ENCODE measurements at regions not wholly inside any gene's neighbourhood (a gene's known extent, or its start where the extent isn't known, plus 50 kb on each side); places are given as distances from the start of the nearest gene placed in this dataset.

- no peaks in the 10 kb centered on the region for H3K27me3 ChIP-seq
- H3K9me3 ChIP-seq, result no peaks in the 10 kb centered on the region
- TF ChIP-seq CTCF (IDR thresholded peaks at IDR 0.05), result no peak
These were observed 280.6 kb downstream of the ARRDC4 start for GRCh38 chr15:98241032-98241554.

GRCh38 chr15:98257290-98257689, 296.8 kb downstream of the ARRDC4 start:
- H3K27ac ChIP-seq, result no peak overlapping the region
- no peaks in the 10 kb centered on the region for H3K27me3 ChIP-seq
- H3K36me3 ChIP-seq, result no peaks in the 10 kb centered on the region
- DNase-seq (ENCODE audit: low spot score in 2 of 2), result no peak
- no peaks in the 10 kb centered on the region for H3K4me1 ChIP-seq
- H3K4me3 ChIP-seq, result no peak overlapping the region
- H3K9me3 ChIP-seq, result no peaks in the 10 kb centered on the region
- no peak for TF ChIP-seq CTCF (IDR thresholded peaks at IDR 0.05)
- intact Hi-C loops (cut with DNase I), result no loop called here

More at GRCh38 chr15:98241032-98241554, 280.6 kb downstream of the ARRDC4 start:
- intact Hi-C loops (cut with DNase I), result no loop called here
- Histone ChIP-seq H3K4me1 (no peaks in the 10 kb centered on the region), H3K36me3 (no peaks in the 10 kb centered on the region), H3K27ac (no peak overlapping the region), H3K4me3 (no peak overlapping the region)
- DNase-seq (ENCODE audit: low spot score in 2 of 2), result no peak

GRCh38 chr15:98263787-98264186, 303.3 kb downstream of the ARRDC4 start:
- Histone ChIP-seq H3K4me1 (no peaks in the 10 kb centered on the region), H3K36me3 (no peaks in the 10 kb centered on the region), H3K9me3 (peaks cover 0 to 6% of the 10 kb centered on the region in 2 donors), H3K27me3 (no peaks in the 10 kb centered on the region), H3K4me3 (no peak overlapping the region), H3K27ac (no peak overlapping the region)
- DNase-seq (ENCODE audit: low spot score in 2 of 2), result no peak
- TF ChIP-seq CTCF (IDR thresholded peaks at IDR 0.05), result no peak
- intact Hi-C loops (cut with DNase I), result no loop called here

- no peak overlapping the region for H3K4me3 ChIP-seq
- no peak for TF ChIP-seq CTCF (IDR thresholded peaks at IDR 0.05)
- no peaks in the 10 kb centered on the region for H3K4me1 ChIP-seq
- no peak for DNase-seq (ENCODE audit: low spot score in 2 of 2)
- peaks cover 0 to 6% of the 10 kb centered on the region in 2 donors for H3K9me3 ChIP-seq
- intact Hi-C loops (cut with DNase I), result no loop called here
- no peaks in the 10 kb centered on the region for H3K27me3 ChIP-seq
- H3K36me3 ChIP-seq, result no peaks in the 10 kb centered on the region
- no peak overlapping the region for H3K27ac ChIP-seq
These were observed 305.8 kb downstream of the ARRDC4 start for GRCh38 chr15:98266295-98266694.

- H3K9me3 ChIP-seq, result peaks cover 0 to 6% of the 10 kb centered on the region in 2 donors
- H3K4me3 ChIP-seq, result no peak overlapping the region
- no peak for TF ChIP-seq CTCF (IDR thresholded peaks at IDR 0.05)
- H3K27ac ChIP-seq, result no peak overlapping the region
- H3K27me3 ChIP-seq, result no peaks in the 10 kb centered on the region
- H3K36me3 ChIP-seq, result no peaks in the 10 kb centered on the region
- H3K4me1 ChIP-seq, result no peaks in the 10 kb centered on the region
- no peak for DNase-seq (ENCODE audit: low spot score in 2 of 2)
- intact Hi-C loops (cut with DNase I), result no loop called here
These were observed 307.7 kb downstream of the ARRDC4 start for GRCh38 chr15:98268163-98268562.

GRCh38 chr15:98272625-98273024, 312.1 kb downstream of the ARRDC4 start:
- Histone ChIP-seq H3K4me3 (no peak overlapping the region), H3K4me1 (no peaks in the 10 kb centered on the region), H3K27ac (no peak overlapping the region), H3K9me3 (no peaks in the 10 kb centered on the region), H3K27me3 (no peaks in the 10 kb centered on the region), H3K36me3 (no peaks in the 10 kb centered on the region)
- no peak for TF ChIP-seq CTCF (IDR thresholded peaks at IDR 0.05)
- intact Hi-C loops (cut with DNase I), result no loop called here
- no peak for DNase-seq (ENCODE audit: low spot score in 2 of 2)

Measured in ascending aorta (tissue), 2 donors.